OCI-LY3 (cell line): ENCODE measurements at regions not wholly inside any gene's neighbourhood (a gene's known extent, or its start where the extent isn't known, plus 50 kb on each side); places are given as distances from the start of the nearest gene placed in this dataset.
"Not testable (repeated sequence)": the region's sequence is repeated elsewhere in the genome, so short reads cannot be mapped to it uniquely, and the experiment has no call there.

Experiments used
- H2AFZ ChIP-seq: fragments of 200-600, 300-600 bp; shearing (Covaris generic); 2 replicates; pipeline ENCODE4 v1.6.0; 2014; ENCODE audit warnings: antibody characterized with exemption, low read depth, low read length
- H3K27ac ChIP-seq: fragments of 200-600, 300-600 bp; sonication (generic); 2 replicates; pipeline ENCODE4 v1.5.1; 2014; ENCODE audit warnings: mild to moderate bottlenecking, low read length, moderate library complexity, mixed read lengths
- H3K27me3 ChIP-seq: fragments of 200-600, 300-600 bp; sonication (generic); 2 replicates; pipeline ENCODE4 v1.6.1; 2014; ENCODE audit warnings: low read depth, low read length, mixed read lengths
- H3K36me3 ChIP-seq: fragments of 200-600, 300-600 bp; sonication (generic); replicated peaks from 2 replicates; pipeline ENCODE3; 2014; ENCODE audit warnings: low read depth, low read length, mixed read lengths
- H3K4me1 ChIP-seq: fragments of 300-600, 200-600 bp; sonication (generic); 2 replicates; pipeline ENCODE4 v1.6.1; 2014; ENCODE audit warnings: low read length, mixed read lengths
- H3K4me2 ChIP-seq: fragments of 200-600, 300-600 bp; sonication (generic); 2 replicates; pipeline ENCODE4 v1.6.1; 2014; ENCODE audit warnings: low read length, mixed read lengths
- H3K4me3 ChIP-seq: fragments of 300-600, 200-600 bp; sonication (generic); 2 replicates; pipeline ENCODE4 v1.5.1; 2014; ENCODE audit warnings: antibody characterized with exemption, mild to moderate bottlenecking, low read length, moderate library complexity
- H3K79me2 ChIP-seq: fragments of 300-600, 200-600 bp; shearing (Covaris generic); 2 replicates; pipeline ENCODE4 v1.6.1; 2014; ENCODE audit warnings: mild to moderate bottlenecking, low read length, mixed read lengths
- H3K9ac ChIP-seq: fragments of 300-600, 200-600 bp; shearing (Covaris generic); 2 replicates; pipeline ENCODE4 v1.6.0; 2014; ENCODE audit warnings: mild to moderate bottlenecking, low read length, moderate library complexity
- H3K9me3 ChIP-seq: fragments of 200-600, 300-600 bp; shearing (Covaris generic); 2 replicates; pipeline ENCODE4 v1.6.1; 2014; ENCODE audit warnings: low read length, mixed read lengths; ENCODE audit not compliant: insufficient read depth
- H4K20me1 ChIP-seq: fragments of 200-600, 300-600 bp; sonication (generic); 2 replicates; pipeline ENCODE4 v1.6.1; 2016; ENCODE audit warnings: low read length, mixed read lengths; ENCODE audit not compliant: insufficient read depth
- EZH2phosphoT487 ChIP-seq: fragments of 200-600 bp; shearing (Covaris generic); IDR thresholded peaks from 2 replicates; pipeline ENCODE4 v1.6.1; 2018; ENCODE audit warnings: antibody characterized with exemption, mixed run types, low read depth
- TF ChIP-seq, protein P1 (sequence below): fragments of 200-600, 300-600 bp; sonication (generic); IDR thresholded peaks from 2 replicates; pipeline ENCODE4 v1.5.1; 2014; ENCODE audit warnings: antibody characterized with exemption, low read length, low read depth

- TF ChIP-seq, protein P1, sequence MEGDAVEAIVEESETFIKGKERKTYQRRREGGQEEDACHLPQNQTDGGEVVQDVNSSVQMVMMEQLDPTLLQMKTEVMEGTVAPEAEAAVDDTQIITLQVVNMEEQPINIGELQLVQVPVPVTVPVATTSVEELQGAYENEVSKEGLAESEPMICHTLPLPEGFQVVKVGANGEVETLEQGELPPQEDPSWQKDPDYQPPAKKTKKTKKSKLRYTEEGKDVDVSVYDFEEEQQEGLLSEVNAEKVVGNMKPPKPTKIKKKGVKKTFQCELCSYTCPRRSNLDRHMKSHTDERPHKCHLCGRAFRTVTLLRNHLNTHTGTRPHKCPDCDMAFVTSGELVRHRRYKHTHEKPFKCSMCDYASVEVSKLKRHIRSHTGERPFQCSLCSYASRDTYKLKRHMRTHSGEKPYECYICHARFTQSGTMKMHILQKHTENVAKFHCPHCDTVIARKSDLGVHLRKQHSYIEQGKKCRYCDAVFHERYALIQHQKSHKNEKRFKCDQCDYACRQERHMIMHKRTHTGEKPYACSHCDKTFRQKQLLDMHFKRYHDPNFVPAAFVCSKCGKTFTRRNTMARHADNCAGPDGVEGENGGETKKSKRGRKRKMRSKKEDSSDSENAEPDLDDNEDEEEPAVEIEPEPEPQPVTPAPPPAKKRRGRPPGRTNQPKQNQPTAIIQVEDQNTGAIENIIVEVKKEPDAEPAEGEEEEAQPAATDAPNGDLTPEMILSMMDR = no peak
- TF ChIP-seq EZH2phosphoT487 = no peak
- no peak overlapping the region for H3K27ac ChIP-seq
- no peak overlapping the region for H3K9ac ChIP-seq
- H3K9me3 ChIP-seq = peaks cover 28% of the 10 kb centered on the region
- no peaks in the 10 kb centered on the region for H4K20me1 ChIP-seq
- no peaks in the 10 kb centered on the region for H3K79me2 ChIP-seq
- H3K4me1 ChIP-seq = no peaks in the 10 kb centered on the region
- H3K27me3 ChIP-seq = no peaks in the 10 kb centered on the region
- H2AFZ ChIP-seq = no peak overlapping the region
- no peaks in the 10 kb centered on the region for H3K36me3 ChIP-seq
- H3K4me2 ChIP-seq = no peak overlapping the region
- no peak overlapping the region for H3K4me3 ChIP-seq
Observed at GRCh38 chr11:54927704-54928103, 221.1 kb downstream of the OR4A5 start.

GRCh38 chr11:54930930-54931329 lies 224.3 kb downstream of the OR4A5 start:
- Histone ChIP-seq H3K9me3 (peaks cover 33% of the 10 kb centered on the region), H3K36me3 (no peaks in the 10 kb centered on the region), H3K79me2 (no peaks in the 10 kb centered on the region)

GRCh38 chr11:54944211-54944610 lies 237.6 kb downstream of the OR4A5 start:
- no peak overlapping the region for H2AFZ ChIP-seq

More at GRCh38 chr11:54930930-54931329, 224.3 kb downstream of the OR4A5 start:
- TF ChIP-seq EZH2phosphoT487 = no peak
- TF ChIP-seq, protein P1 = no peak
- H2AFZ ChIP-seq = no peak overlapping the region
- H3K27ac ChIP-seq = no peak overlapping the region
- no peaks in the 10 kb centered on the region for H3K4me1 ChIP-seq
- no peak overlapping the region for H3K4me2 ChIP-seq
- no peak overlapping the region for H3K9ac ChIP-seq
- H3K27me3 ChIP-seq = no peaks in the 10 kb centered on the region
- H3K4me3 ChIP-seq = no peak overlapping the region
- H4K20me1 ChIP-seq = no peaks in the 10 kb centered on the region

DNA sequence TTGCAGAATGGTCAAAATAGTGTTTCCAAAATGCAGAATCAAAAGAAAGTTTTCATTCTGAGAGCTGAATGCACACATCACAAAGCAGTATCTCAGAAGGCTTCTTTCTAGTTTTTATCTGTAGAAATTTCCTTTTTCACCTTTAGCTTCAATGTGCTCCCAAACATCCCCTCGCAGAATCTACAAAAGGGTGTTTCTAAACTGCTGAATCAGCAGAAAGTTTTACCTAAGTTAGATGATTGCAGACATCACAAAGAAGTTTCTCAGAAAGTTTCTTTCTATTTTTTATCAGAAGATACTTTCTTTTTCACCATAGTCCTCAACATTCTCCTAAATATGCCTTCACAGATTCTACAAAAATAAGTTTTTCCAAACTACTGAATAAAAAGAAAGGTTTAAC lies 239.8 kb downstream of the OR4A5 start:
- peaks cover 14% of the 10 kb centered on the region for H3K9me3 ChIP-seq
- H3K4me1 ChIP-seq = no peaks in the 10 kb centered on the region
- H2AFZ ChIP-seq = no peak overlapping the region
- H3K27ac ChIP-seq = no peak overlapping the region
- H3K9ac ChIP-seq = no peak overlapping the region
- no peak overlapping the region for H3K4me3 ChIP-seq
- H4K20me1 ChIP-seq = no peaks in the 10 kb centered on the region
- no peaks in the 10 kb centered on the region for H3K36me3 ChIP-seq
- H3K79me2 ChIP-seq = no peaks in the 10 kb centered on the region
- H3K27me3 ChIP-seq = no peaks in the 10 kb centered on the region
- TF ChIP-seq, protein P1 = no peak
- no peak for TF ChIP-seq EZH2phosphoT487
- H3K4me2 ChIP-seq = no peak overlapping the region

More at GRCh38 chr11:54944211-54944610, 237.6 kb downstream of the OR4A5 start:
- H3K27me3 ChIP-seq = no peaks in the 10 kb centered on the region
- H3K36me3 ChIP-seq = no peaks in the 10 kb centered on the region
- H3K79me2 ChIP-seq = no peaks in the 10 kb centered on the region
- H3K4me2 ChIP-seq = no peak overlapping the region
- H3K4me3 ChIP-seq = no peak overlapping the region
- H3K9ac ChIP-seq = no peak overlapping the region
- no peak for TF ChIP-seq EZH2phosphoT487
- TF ChIP-seq, protein P1 = no peak
- H4K20me1 ChIP-seq = no peaks in the 10 kb centered on the region
- H3K9me3 ChIP-seq = peaks cover 33% of the 10 kb centered on the region
- no peaks in the 10 kb centered on the region for H3K4me1 ChIP-seq
- no peak overlapping the region for H3K27ac ChIP-seq

DNA sequence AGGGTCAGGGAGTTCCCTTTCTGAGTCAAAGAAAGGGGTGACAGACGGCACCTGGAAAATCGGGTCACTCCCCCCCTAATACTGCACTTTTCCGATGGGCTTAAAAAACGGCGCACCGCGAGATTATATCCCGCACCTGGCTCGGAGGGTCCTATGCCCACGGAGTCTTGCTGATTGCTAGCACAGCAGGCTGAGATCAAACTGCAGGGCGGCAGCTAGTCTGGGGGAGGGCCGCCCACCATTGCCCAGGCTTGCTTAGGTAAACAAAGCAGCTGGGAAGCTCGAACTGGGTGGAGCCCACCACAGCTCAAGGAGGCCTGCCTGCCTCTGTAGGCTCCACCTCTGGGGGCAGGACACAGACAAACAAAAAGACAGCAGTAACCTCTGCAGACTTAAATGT lies 240.5 kb downstream of the OR4A5 start:
- H3K27ac ChIP-seq, H3K36me3 ChIP-seq, H2AFZ ChIP-seq, H3K27me3 ChIP-seq, H4K20me1 ChIP-seq, H3K9ac ChIP-seq, H3K79me2 ChIP-seq, H3K4me1 ChIP-seq, H3K4me2 ChIP-seq, H3K4me3 ChIP-seq: not testable (repeated sequence)
- peaks cover 12% of the 10 kb centered on the region for H3K9me3 ChIP-seq
